CD4-positive, alpha-beta T cell treated with Interleukin-10 for 1 hour (primary cell): ENCODE measurements at regions not wholly inside any gene's neighbourhood (a gene's known extent, or its start where the extent isn't known, plus 50 kb on each side); places are given as distances from the start of the nearest gene placed in this dataset.

Source experiments
- DNase-seq: peaks from one replicate; pipeline ENCODE4 v3.0.0-alpha.2; 2020

- DNase-seq = no peak
These were observed 200.0 kb upstream of the ARHGAP24 start for GRCh38 chr4:85274955-85275354.

DNA sequence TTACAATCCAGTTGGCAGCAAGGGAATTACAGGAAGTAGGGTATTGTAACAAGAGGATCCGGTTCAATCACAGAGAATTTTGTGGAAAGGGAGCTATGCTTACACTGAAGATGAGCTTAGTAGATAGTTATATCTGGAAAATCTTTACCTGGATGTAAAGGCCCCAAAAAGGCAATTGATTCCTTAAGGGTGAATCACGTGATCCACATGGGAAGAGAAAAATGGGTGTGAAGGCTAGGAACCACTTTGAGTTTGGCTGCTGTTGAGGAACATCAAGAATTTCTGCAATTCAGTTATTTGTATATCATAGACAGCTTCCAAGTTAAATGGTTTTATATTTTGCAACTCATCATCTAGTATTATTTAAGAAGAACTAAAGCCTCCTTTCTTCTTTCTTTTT lies 194.0 kb upstream of the ARHGAP24 start:
- no peak for DNase-seq

GRCh38 chr4:85291226-85291625 lies 183.7 kb upstream of the ARHGAP24 start:
- no peak for DNase-seq

DNA sequence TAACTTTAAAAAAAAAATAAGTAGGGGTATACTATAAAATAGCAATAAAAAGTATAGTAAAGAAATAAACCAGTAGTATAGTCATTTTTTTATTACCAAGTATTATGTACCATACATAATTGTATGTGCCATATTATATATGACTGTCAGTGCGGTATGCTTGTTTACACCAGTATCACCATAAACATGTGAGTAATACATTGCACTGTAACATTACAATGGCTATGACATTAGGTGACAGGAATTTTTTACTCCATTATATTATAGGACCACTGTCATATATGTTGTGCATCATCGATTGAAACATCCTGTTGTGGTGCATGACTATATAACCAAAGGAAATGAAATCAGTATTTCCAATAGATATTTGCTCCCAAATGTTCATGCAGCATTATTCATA lies 176.9 kb upstream of the ARHGAP24 start:
- no peak for DNase-seq

- DNase-seq = no peak
These were observed 172.7 kb upstream of the ARHGAP24 start for GRCh38 chr4:85302193-85302736.

DNA sequence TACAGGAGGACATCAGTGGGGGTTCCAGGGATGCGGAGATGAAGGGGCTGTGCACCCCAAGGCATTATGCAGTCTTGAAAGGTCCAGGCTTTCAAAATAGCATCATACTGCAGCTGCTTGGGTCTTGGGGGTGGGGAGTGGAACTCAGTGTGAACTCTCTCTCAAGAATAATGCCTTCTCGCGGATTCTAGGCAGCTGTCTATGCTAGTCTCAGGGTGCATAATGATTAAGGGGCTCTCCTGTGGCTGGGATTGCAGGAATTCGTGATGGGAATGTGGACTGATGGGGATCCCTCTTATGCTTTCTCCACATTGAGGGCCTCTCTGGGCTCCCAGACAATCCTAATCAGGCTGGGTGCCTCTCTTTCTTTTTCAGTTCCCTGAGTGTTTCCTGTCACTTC lies 172.2 kb upstream of the ARHGAP24 start:
- DNase-seq = no peak

DNA sequence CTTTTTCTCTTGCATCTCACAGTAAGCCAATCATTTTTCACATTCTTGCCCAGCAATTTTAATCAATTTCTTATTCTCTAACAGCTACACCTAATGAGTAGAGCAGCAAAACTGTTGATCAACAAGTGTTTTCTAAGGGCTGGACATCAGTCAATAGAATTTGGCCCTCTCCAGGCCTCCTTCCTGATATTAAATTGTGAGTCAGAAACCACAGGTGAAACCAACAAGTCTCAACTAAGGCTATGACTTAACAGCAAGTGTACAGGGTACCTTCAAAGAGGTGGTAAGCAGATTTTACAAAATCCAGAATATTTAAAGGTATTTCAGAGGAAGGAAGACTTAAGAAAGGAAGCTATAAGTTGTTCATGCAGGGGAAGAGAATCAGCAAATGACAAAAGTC lies 156.5 kb upstream of the ARHGAP24 start:
- no peak for DNase-seq

- DNase-seq = no peak
These were observed 116.1 kb upstream of the ARHGAP24 start for GRCh38 chr4:85358831-85359230.

DNA sequence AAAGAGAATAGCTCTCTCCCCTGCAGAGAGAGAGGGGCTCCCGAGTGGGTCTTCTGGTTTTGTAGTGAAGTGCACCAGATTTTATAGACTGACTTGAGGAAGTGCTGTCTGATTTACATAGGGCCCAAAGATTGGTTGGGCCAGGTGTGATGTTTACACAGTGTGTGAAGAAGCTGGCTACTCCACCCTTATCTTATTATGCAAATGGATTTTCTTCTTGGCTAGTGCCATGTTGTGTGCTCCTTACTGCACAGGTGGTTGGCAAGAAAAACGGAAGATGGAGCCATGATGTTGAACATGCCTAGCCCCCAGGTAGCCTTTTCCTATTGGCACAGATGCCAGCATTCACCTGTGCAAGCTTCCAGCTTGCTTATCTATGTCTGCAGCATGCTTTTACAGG lies 112.4 kb upstream of the ARHGAP24 start:
- no peak for DNase-seq

DNA sequence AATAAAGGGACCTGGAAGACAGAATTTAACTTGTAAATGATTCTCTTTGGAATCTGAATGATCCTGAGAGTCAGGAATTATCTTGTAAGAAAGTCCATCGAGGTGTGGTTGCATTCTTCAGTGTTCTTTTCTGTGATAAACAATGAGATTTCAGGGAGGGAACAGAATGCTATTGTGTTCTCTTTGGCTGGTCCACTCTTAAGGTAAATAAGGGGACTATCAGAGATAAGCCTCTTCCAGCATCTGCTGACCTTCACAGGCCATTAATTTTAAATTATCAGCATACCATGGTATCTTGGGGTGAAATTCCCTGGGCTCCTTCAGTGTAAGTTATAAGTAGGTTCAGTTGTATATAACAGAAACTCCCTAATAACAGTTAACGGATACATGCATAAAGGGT lies 107.1 kb upstream of the ARHGAP24 start:
- DNase-seq = no peak

GRCh38 chr4:85368240-85368639 lies 106.7 kb upstream of the ARHGAP24 start:
- no peak for DNase-seq

DNA sequence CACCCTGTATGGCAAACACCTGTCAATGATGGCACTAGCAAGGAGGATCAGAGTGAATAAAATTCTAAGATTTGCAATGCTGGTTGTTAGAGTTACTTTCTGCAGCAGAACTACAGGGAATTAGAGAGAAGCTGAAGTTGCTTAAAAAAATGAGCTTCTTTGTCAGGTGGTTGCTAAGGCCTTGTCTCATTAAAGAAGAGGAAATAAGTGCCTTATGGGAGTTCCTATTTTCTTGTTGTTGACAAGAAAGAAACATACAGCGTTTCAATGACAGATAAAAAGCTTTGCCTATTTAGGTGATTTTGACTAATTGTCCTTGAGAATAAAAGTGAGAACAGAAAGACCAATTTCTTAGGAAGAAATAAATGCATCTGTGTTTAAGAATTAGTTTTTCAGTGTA lies 106.0 kb upstream of the ARHGAP24 start:
- DNase-seq = no peak

DNA sequence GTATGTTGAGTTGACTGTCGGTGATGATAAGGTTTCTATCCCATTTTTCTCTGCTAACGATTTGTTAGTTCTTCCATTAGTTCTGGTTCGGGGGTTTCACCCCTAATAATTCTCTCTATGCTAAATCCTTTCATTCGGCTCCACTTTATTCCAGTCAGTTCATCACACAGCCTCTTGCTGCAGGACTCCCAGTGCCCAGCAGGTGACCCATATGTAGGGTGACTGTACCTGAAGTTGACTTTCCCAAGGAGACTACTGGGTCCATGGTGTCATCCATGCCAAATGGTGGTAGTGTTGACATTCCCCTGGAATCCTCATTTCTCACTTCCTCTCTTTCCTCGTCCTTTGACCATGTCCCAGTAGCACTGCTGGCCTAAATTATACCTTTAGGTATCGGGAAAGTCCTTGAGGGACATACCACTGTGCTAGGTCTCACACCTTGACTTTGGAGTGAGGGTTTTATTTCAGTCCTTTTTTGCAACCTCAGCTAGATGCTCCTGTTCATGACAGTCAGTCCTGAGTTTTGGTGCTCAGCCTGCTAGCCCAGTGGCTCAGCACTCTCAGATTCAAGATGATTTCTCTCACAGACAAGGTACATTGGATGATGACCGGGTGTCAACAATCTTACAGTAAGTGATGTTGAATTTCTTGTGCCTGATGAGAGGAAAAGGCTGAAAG lies 105.1 kb upstream of the ARHGAP24 start:
- no peak for DNase-seq

- DNase-seq = peak; percentile 8
These were observed 104.4 kb upstream of the ARHGAP24 start for GRCh38 chr4:85370400-85371032.

GRCh38 chr4:85372966-85373365 lies 102.0 kb upstream of the ARHGAP24 start:
- no peak for DNase-seq

GRCh38 chr4:85376285-85376684 lies 98.7 kb upstream of the ARHGAP24 start:
- DNase-seq = no peak

DNA sequence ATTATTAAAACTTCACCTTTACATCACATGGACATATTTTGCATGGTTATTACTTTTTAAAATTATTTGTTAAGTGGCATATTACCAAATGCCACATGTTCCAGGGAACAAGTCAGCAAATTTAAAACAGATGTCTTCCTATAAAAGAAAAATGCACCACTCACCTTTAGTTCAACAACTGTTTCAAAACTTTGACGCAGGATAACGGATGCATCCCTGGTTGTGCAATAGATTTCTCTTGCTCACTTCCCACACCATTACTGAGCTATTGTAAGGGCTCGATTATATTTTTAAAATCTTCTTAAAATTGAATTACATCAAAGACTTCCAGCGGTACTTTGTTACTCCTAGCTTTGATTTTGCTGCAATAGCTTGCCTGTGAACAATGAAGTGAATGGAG lies 93.0 kb upstream of the ARHGAP24 start:
- DNase-seq = no peak

GRCh38 chr4:85391071-85391470 lies 83.9 kb upstream of the ARHGAP24 start:
- DNase-seq = no peak

- DNase-seq = no peak
These were observed 83.2 kb upstream of the ARHGAP24 start for GRCh38 chr4:85391589-85392410.

DNA sequence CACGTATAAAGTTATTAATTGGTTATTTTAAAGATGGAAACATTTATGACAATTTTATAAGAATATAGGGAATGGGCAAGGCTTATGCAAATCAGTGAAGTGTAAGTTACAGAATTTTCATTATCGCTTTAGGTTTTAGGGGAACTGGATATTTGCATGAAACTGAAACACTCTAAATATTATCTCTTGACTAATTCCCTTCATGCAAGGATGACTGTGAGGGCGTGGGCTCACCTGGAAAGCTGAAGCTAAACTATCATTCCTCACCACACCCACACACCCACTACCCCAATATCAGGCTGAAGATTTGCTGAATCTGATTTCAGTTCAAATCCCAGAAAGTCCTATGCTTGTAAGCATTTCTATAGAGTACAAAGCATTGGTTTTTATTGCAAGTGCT lies 81.7 kb upstream of the ARHGAP24 start:
- DNase-seq = no peak

GRCh38 chr4:85398276-85398675 lies 76.7 kb upstream of the ARHGAP24 start:
- no peak for DNase-seq

DNA sequence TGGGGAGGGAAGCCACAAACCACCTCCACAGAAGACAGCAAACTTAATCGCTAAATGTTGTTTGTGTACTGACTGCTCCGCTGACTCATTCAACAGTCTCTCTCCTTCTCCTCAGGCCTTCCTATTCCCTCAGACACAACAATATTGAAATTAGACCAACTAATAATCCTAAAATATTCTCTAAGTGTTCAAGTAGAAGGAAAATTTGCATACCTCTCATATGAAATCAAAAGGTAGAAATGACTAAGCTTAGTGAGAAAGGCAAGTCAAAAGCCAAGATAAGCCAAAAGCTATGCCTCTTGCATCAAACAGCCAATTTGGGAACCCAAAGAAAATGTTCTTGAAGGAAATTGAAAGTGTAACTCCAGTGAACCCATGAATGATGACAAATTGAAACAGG lies 75.7 kb upstream of the ARHGAP24 start:
- no peak for DNase-seq

GRCh38 chr4:85402371-85402770 lies 72.6 kb upstream of the ARHGAP24 start:
- no peak for DNase-seq

DNA sequence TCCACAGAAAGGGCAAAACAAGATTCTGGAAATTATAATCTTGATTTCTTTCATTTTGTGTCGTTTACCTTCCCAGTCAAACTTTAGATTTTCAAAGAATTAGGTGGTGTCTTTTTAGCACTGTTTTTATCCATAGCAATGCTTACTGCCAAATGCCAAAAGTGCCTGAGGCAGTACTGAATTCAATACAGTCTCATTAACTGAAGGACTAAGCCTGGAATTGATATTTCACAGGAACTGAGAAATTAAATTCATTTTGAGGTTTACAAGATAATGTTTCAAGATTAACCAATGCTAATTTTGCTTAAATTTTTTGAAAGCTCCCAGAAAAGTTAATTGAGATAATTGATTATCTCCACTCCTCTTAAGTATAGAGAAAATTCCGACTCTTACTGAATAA lies 68.8 kb upstream of the ARHGAP24 start:
- DNase-seq = no peak
